ENCODE measurements at regions not wholly inside any gene's neighbourhood (a gene's known extent, or its start where the extent isn't known, plus 50 kb on each side); places are given as distances from the start of the nearest gene placed in this dataset.
"Not testable (repeated sequence)": the region's sequence is repeated elsewhere in the genome, so short reads cannot be mapped to it uniquely, and the experiment has no call there.

DNA sequence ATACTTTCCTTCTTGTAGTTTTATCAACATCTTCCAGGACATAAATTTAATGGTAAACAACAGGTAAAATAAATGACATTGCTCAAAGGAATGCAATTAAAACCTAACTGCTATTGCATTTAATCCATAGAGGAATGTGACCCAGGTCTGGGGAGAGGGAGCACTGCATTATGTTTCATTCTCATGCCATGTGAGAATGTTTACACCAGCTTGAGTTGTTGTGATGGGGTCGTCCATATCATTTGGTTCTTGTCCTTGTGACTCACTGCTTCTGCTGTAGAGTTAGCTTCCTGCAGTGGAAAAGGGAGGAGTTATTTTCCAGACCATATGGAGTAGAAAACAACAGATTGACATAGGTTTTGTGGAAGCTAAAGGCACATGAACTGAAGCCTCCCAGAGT, 129.3 kb upstream of the PMCH start:
- Histone ChIP-seq H3K56ac (ENCODE audit: low read length) (no peak overlapping the region), H2BK5ac (ENCODE audit: low read length) (no peak overlapping the region), H3K4me1 (ENCODE audit: control insufficient read depth, low read depth, low read length) (no peaks in the 10 kb centered on the region), H3K4me2 (ENCODE audit: low read length) (no peak overlapping the region), H3K27me3 (ENCODE audit: insufficient read depth, low read length, poor library complexity) (no peaks in the 10 kb centered on the region), H2AK5ac (ENCODE audit: low read length) (no peak overlapping the region), H3K23ac (ENCODE audit: low read length) (no peak overlapping the region), H3K4me3 (ENCODE audit: low read length) (no peak overlapping the region), H3K4ac (ENCODE audit: low read depth, low read length) (no peak overlapping the region), H4K5ac (ENCODE audit: low read length) (no peak overlapping the region), H4K8ac (ENCODE audit: low read depth, low read length) (no peak overlapping the region), H2BK120ac (ENCODE audit: low read depth, low read length) (no peak overlapping the region), H3K9ac (ENCODE audit: low read length) (no peak overlapping the region), H3K27ac (ENCODE audit: low read depth, low read length) (no peak overlapping the region), H3K18ac (ENCODE audit: low read length) (no peak overlapping the region), H3K36me3 (ENCODE audit: control insufficient read depth, insufficient read depth, low read length) (no peaks in the 10 kb centered on the region), H3K79me2 (ENCODE audit: control insufficient read depth, insufficient read depth, low read length) (no peaks in the 10 kb centered on the region), H2BK15ac (replicated peaks; ENCODE audit: low read depth) (no peak overlapping the region), H3K79me1 (ENCODE audit: low read length) (no peaks in the 10 kb centered on the region)
- WGBS (ENCODE audit: extremely low coverage, insufficient coverage, low lambda C conversion rate), result no CpG with 5 or more reads among the region's 1 CpG
- peak; percentile 13 for DNase-seq

DNA sequence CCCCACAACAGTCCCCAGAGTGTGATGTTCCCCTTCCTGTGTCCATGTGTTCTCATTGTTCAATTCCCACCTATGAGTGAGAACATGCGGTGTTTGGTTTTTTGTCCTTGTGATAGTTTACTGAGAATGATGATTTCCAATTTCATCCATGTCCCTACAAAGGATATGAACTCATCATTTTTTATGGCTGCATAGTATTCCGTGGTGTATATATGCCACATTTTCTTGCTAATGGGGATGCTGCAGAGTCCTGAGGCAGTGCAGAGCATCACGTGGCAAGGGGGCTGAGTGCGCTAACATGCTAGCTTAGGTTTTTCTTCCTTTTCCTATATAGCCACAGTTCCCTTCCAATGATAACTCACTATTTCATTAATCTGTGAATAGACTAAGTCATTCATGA, 127.5 kb upstream of the PMCH start:
- H2BK5ac ChIP-seq (ENCODE audit: low read length); H3K27ac ChIP-seq (ENCODE audit: low read depth, low read length); H3K79me1 ChIP-seq (ENCODE audit: low read length); DNase-seq; H3K4ac ChIP-seq (ENCODE audit: low read depth, low read length); H3K4me2 ChIP-seq (ENCODE audit: low read length); H4K5ac ChIP-seq (ENCODE audit: low read length); H2BK120ac ChIP-seq (ENCODE audit: low read depth, low read length); H2AK5ac ChIP-seq (ENCODE audit: low read length); H3K36me3 ChIP-seq (ENCODE audit: control insufficient read depth, insufficient read depth, low read length); H3K4me1 ChIP-seq (ENCODE audit: control insufficient read depth, low read depth, low read length); H3K23ac ChIP-seq (ENCODE audit: low read length); H2BK15ac ChIP-seq (replicated peaks; ENCODE audit: low read depth); H3K9ac ChIP-seq (ENCODE audit: low read length); H3K18ac ChIP-seq (ENCODE audit: low read length); H3K4me3 ChIP-seq (ENCODE audit: low read length); H3K56ac ChIP-seq (ENCODE audit: low read length); H4K8ac ChIP-seq (ENCODE audit: low read depth, low read length); H3K79me2 ChIP-seq (ENCODE audit: control insufficient read depth, insufficient read depth, low read length); H3K27me3 ChIP-seq (ENCODE audit: insufficient read depth, low read length, poor library complexity): not testable (repeated sequence)
- WGBS (ENCODE audit: extremely low coverage, insufficient coverage, low lambda C conversion rate), result no CpG with 5 or more reads among the region's 4 CpGs

DNA sequence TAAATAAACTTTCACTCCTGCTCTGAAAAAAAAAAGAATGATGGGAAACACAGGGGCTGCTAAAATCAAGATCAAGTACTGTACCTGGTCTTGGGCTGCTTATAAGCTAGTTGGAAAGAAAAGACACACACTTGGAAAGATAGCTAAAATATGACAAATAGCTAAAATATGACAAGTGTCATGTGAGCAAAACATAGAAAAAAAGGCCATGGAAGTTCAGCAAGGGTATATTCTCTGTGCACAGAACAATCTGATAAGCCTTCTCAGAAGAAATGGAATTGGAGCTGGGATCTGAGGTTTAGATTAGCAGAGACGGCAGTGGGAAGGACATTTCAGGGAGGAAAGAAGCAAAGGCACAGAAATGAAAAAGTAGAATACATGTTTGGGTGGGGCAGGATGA, 126.2 kb upstream of the PMCH start:
- H3K4ac ChIP-seq (ENCODE audit: low read depth, low read length), result no peak overlapping the region
- H3K4me3 ChIP-seq (ENCODE audit: low read length), result no peak overlapping the region
- no peak overlapping the region for H4K5ac ChIP-seq (ENCODE audit: low read length)
- H3K9ac ChIP-seq (ENCODE audit: low read length), result no peak overlapping the region
- H3K36me3 ChIP-seq (ENCODE audit: control insufficient read depth, insufficient read depth, low read length), result no peaks in the 10 kb centered on the region
- no peaks in the 10 kb centered on the region for H3K79me2 ChIP-seq (ENCODE audit: control insufficient read depth, insufficient read depth, low read length)
- DNase-seq, result no peak
- H3K18ac ChIP-seq (ENCODE audit: low read length), result no peak overlapping the region
- no peak overlapping the region for H3K23ac ChIP-seq (ENCODE audit: low read length)
- no peak overlapping the region for H3K4me2 ChIP-seq (ENCODE audit: low read length)
- no peaks in the 10 kb centered on the region for H3K4me1 ChIP-seq (ENCODE audit: control insufficient read depth, low read depth, low read length)
- no peak overlapping the region for H2AK5ac ChIP-seq (ENCODE audit: low read length)
- no peaks in the 10 kb centered on the region for H3K27me3 ChIP-seq (ENCODE audit: insufficient read depth, low read length, poor library complexity)
- H3K27ac ChIP-seq (ENCODE audit: low read depth, low read length), result no peak overlapping the region
- H3K79me1 ChIP-seq (ENCODE audit: low read length), result no peaks in the 10 kb centered on the region
- H3K56ac ChIP-seq (ENCODE audit: low read length), result no peak overlapping the region
- no peak overlapping the region for H2BK15ac ChIP-seq (replicated peaks; ENCODE audit: low read depth)
- H4K8ac ChIP-seq (ENCODE audit: low read depth, low read length), result no peak overlapping the region
- H2BK5ac ChIP-seq (ENCODE audit: low read length), result no peak overlapping the region
- WGBS (ENCODE audit: extremely low coverage, insufficient coverage, low lambda C conversion rate), result no CpG with 5 or more reads among the region's 1 CpG
- no peak overlapping the region for H2BK120ac ChIP-seq (ENCODE audit: low read depth, low read length)

DNA sequence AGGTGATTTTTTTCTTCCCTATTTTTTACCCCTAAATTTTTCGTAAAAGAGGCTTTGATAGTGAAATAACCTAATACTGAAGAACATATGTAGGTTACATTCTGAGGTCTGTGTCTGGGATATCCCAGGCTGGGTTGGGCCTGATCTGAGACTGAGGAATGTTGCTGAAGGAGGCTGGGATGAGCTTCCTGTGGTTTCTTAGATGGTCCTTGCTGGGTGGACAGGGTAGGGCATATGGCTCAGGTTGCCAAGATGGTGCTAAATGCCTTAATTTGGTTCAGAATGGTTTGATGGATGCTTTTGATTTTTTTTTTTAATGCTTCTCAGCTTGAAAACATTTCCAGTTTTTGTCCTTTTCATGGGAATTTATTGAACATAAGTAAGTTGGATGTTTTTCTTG, 124.6 kb upstream of the PMCH start:
- no CpG with 5 or more reads among the region's 1 CpG for WGBS (ENCODE audit: extremely low coverage, insufficient coverage, low lambda C conversion rate)
- Histone ChIP-seq H3K18ac (ENCODE audit: low read length) (no peak overlapping the region), H2BK5ac (ENCODE audit: low read length) (no peak overlapping the region)

GRCh38 chr12:102321305-102322082, 123.9 kb upstream of the PMCH start:
- Histone ChIP-seq H4K8ac (ENCODE audit: low read depth, low read length) (no peak overlapping the region), H3K79me1 (ENCODE audit: low read length) (no peaks in the 10 kb centered on the region), H2AK5ac (ENCODE audit: low read length) (no peak overlapping the region), H3K56ac (ENCODE audit: low read length) (no peak overlapping the region), H3K4me3 (ENCODE audit: low read length) (no peak overlapping the region), H3K18ac (ENCODE audit: low read length) (no peak overlapping the region), H2BK120ac (ENCODE audit: low read depth, low read length) (no peak overlapping the region), H4K5ac (ENCODE audit: low read length) (no peak overlapping the region), H2BK15ac (replicated peaks; ENCODE audit: low read depth) (no peak overlapping the region), H3K36me3 (ENCODE audit: control insufficient read depth, insufficient read depth, low read length) (no peaks in the 10 kb centered on the region), H3K27me3 (ENCODE audit: insufficient read depth, low read length, poor library complexity) (no peaks in the 10 kb centered on the region), H3K4ac (ENCODE audit: low read depth, low read length) (no peak overlapping the region), H3K9ac (ENCODE audit: low read length) (no peak overlapping the region), H3K4me1 (ENCODE audit: control insufficient read depth, low read depth, low read length) (no peaks in the 10 kb centered on the region), H3K27ac (ENCODE audit: low read depth, low read length) (no peak overlapping the region), H3K79me2 (ENCODE audit: control insufficient read depth, insufficient read depth, low read length) (no peaks in the 10 kb centered on the region), H3K23ac (ENCODE audit: low read length) (no peak overlapping the region), H2BK5ac (ENCODE audit: low read length) (no peak overlapping the region), H3K4me2 (ENCODE audit: low read length) (no peak overlapping the region)
- no CpG with 5 or more reads among the region's 1 CpG for WGBS (ENCODE audit: extremely low coverage, insufficient coverage, low lambda C conversion rate)
- no peak for DNase-seq

More for the DNA sequence above, 124.6 kb upstream of the PMCH start:
- H3K79me1 ChIP-seq (ENCODE audit: low read length), result no peaks in the 10 kb centered on the region
- H2AK5ac ChIP-seq (ENCODE audit: low read length), result no peak overlapping the region
- no peak overlapping the region for H3K4ac ChIP-seq (ENCODE audit: low read depth, low read length)
- no peak overlapping the region for H3K23ac ChIP-seq (ENCODE audit: low read length)
- H4K5ac ChIP-seq (ENCODE audit: low read length), result no peak overlapping the region
- H3K4me2 ChIP-seq (ENCODE audit: low read length), result no peak overlapping the region
- no peak overlapping the region for H3K4me3 ChIP-seq (ENCODE audit: low read length)
- no peak overlapping the region for H2BK15ac ChIP-seq (replicated peaks; ENCODE audit: low read depth)
- H3K27ac ChIP-seq (ENCODE audit: low read depth, low read length), result no peak overlapping the region
- no peak overlapping the region for H4K8ac ChIP-seq (ENCODE audit: low read depth, low read length)
- no peaks in the 10 kb centered on the region for H3K27me3 ChIP-seq (ENCODE audit: insufficient read depth, low read length, poor library complexity)
- H3K79me2 ChIP-seq (ENCODE audit: control insufficient read depth, insufficient read depth, low read length), result no peaks in the 10 kb centered on the region
- H3K36me3 ChIP-seq (ENCODE audit: control insufficient read depth, insufficient read depth, low read length), result no peaks in the 10 kb centered on the region
- DNase-seq, result peak; percentile 25
- no peak overlapping the region for H3K9ac ChIP-seq (ENCODE audit: low read length)
- no peaks in the 10 kb centered on the region for H3K4me1 ChIP-seq (ENCODE audit: control insufficient read depth, low read depth, low read length)
- H3K56ac ChIP-seq (ENCODE audit: low read length), result no peak overlapping the region
- H2BK120ac ChIP-seq (ENCODE audit: low read depth, low read length), result no peak overlapping the region

GRCh38 chr12:102317155-102317554, 119.5 kb upstream of the PMCH start:
- Histone ChIP-seq H3K79me2 (ENCODE audit: control insufficient read depth, insufficient read depth, low read length) (no peaks in the 10 kb centered on the region), H4K8ac (ENCODE audit: low read depth, low read length) (no peak overlapping the region), H3K9ac (ENCODE audit: low read length) (no peak overlapping the region), H3K36me3 (ENCODE audit: control insufficient read depth, insufficient read depth, low read length) (no peaks in the 10 kb centered on the region), H3K27ac (ENCODE audit: low read depth, low read length) (no peak overlapping the region), H3K23ac (ENCODE audit: low read length) (no peak overlapping the region), H3K4ac (ENCODE audit: low read depth, low read length) (no peak overlapping the region), H2BK5ac (ENCODE audit: low read length) (no peak overlapping the region), H3K4me1 (ENCODE audit: control insufficient read depth, low read depth, low read length) (no peaks in the 10 kb centered on the region), H2AK5ac (ENCODE audit: low read length) (no peak overlapping the region), H3K56ac (ENCODE audit: low read length) (no peak overlapping the region), H3K18ac (ENCODE audit: low read length) (no peak overlapping the region), H2BK15ac (replicated peaks; ENCODE audit: low read depth) (no peak overlapping the region), H3K27me3 (ENCODE audit: insufficient read depth, low read length, poor library complexity) (no peaks in the 10 kb centered on the region), H3K4me2 (ENCODE audit: low read length) (no peak overlapping the region), H2BK120ac (ENCODE audit: low read depth, low read length) (no peak overlapping the region), H3K79me1 (ENCODE audit: low read length) (no peaks in the 10 kb centered on the region), H3K4me3 (ENCODE audit: low read length) (no peak overlapping the region), H4K5ac (ENCODE audit: low read length) (no peak overlapping the region)
- WGBS (ENCODE audit: extremely low coverage, insufficient coverage, low lambda C conversion rate), result no CpG with 5 or more reads among the region's 4 CpGs
- no peak for DNase-seq

Measured in mesendoderm (in vitro differentiated cells).